ENCODE measurements at regions not wholly inside any gene's neighbourhood (a gene's known extent, or its start where the extent isn't known, plus 50 kb on each side); places are given as distances from the start of the nearest gene placed in this dataset.

GRCh38 chr1:108028841-108029388 is 63.9 kb upstream of the VAV3 start:
- WGBS, 2 experiments (ENCODE audit: extremely low coverage in 1 of 2, insufficient coverage in 1 of 2, insufficient read length in 1 of 2, insufficient replicate concordance in 2 of 2, low coverage in 1 of 2, low lambda C conversion rate in 2 of 2, missing lambda C conversion rate in 1 of 2) = 95% methylated on average over 1 of the region's 1 CpG; no CpG with 5 or more reads in 1 of the 2 experiments
- no peak overlapping the region for H3K56ac ChIP-seq (replicated peaks; ENCODE audit: insufficient read length, low read depth, low read length)
- no peaks in the 10 kb centered on the region for H3K79me1 ChIP-seq (ENCODE audit: low read depth, low read length)
- H3K23me2 ChIP-seq (ENCODE audit: low read depth, low read length) = no peaks in the 10 kb centered on the region
- H2AFZ ChIP-seq (ENCODE audit: low read length) = no peak overlapping the region
- H3K18ac ChIP-seq (ENCODE audit: extremely low read depth, low read length) = no peak overlapping the region
- no peak overlapping the region for H3K14ac ChIP-seq (ENCODE audit: insufficient read length)
- CTCF ChIA-PET (ENCODE audit: partially characterized antibody) = interaction anchor here (1.6 to 1.9 kb wide), 2 partner anchors 11 to 247 kb away, joined by 4 to 6 read pairs; no protein-coding TSS in a partner anchor
- FAIRE-seq = no peak
- no peaks in the 10 kb centered on the region for H3K36me3 ChIP-seq (ENCODE audit: control insufficient read depth in 2 of 4, insufficient read depth in 4 of 4, low read length in 3 of 4)
- no peak overlapping the region for H2BK15ac ChIP-seq (ENCODE audit: low read length)
- H2BK120ac ChIP-seq (replicated peaks; ENCODE audit: low read depth, low read length) = no peak overlapping the region
- no peak overlapping the region for H3K23ac ChIP-seq (ENCODE audit: insufficient read length)
- H2BK12ac ChIP-seq (ENCODE audit: low read depth, low read length) = no peak overlapping the region
- no peak overlapping the region for H3K4me3 ChIP-seq (ENCODE audit: extremely low read depth in 1 of 4, insufficient read depth in 2 of 4, low read depth in 3 of 4, low read length in 4 of 4)
- H3K27me3 ChIP-seq (replicated peaks in 1 of 4; ENCODE audit: control insufficient read depth in 3 of 4, extremely low read depth in 1 of 4, insufficient read depth in 3 of 4, low read length in 3 of 4) = no peaks in the 10 kb centered on the region; a peak in 1 of 7 replicates
- no peaks in the 10 kb centered on the region for H3K79me2 ChIP-seq (ENCODE audit: control insufficient read depth in 1 of 2, insufficient read depth in 2 of 2, low read length in 2 of 2)
- H4K8ac ChIP-seq (ENCODE audit: extremely low read depth, insufficient read depth, low read length) = no peak overlapping the region
- H2BK20ac ChIP-seq (ENCODE audit: low read length) = no peak overlapping the region
- no peak overlapping the region for H4K91ac ChIP-seq (replicated peaks; ENCODE audit: insufficient read length, low read length)
- no peak overlapping the region for H3K9ac ChIP-seq (replicated peaks in 1 of 4; ENCODE audit: extremely low read depth in 1 of 4, low read depth in 3 of 4, low read length in 3 of 4)
- H2AK5ac ChIP-seq (ENCODE audit: low read depth, low read length) = no peak overlapping the region
- no peak for DNase-seq (ENCODE audit: low read depth in 1 of 2, low spot score in 2 of 2)
- no peak overlapping the region for H3K27ac ChIP-seq (ENCODE audit: low read depth, low read length)
- no peaks in the 10 kb centered on the region for H3K9me3 ChIP-seq (ENCODE audit: insufficient read depth in 2 of 2, low read depth in 1 of 2, low read length in 1 of 2)
- no peak overlapping the region for H3K4ac ChIP-seq (replicated peaks; ENCODE audit: insufficient read length, low read depth, low read length)
- no peak overlapping the region for H4K5ac ChIP-seq (ENCODE audit: insufficient read length, low read depth, low read length)
- no peak overlapping the region for H2BK5ac ChIP-seq (ENCODE audit: low read depth, low read length)
- no peaks in the 10 kb centered on the region for H3K4me1 ChIP-seq (replicated peaks in 1 of 4; ENCODE audit: control insufficient read depth in 3 of 4, insufficient read depth in 4 of 4, low read length in 3 of 4)
- H4K20me1 ChIP-seq (replicated peaks in 1 of 2; ENCODE audit: control insufficient read depth in 1 of 2, insufficient read depth in 2 of 2, low read length in 2 of 2) = no peaks in the 10 kb centered on the region
- POLR2A ChIA-PET (ENCODE audit: partially characterized antibody) = interaction anchor here (0.8 kb wide), 1 partner anchor 15 kb away, joined by 3 read pairs; no protein-coding TSS in a partner anchor
- no peak overlapping the region for H3K4me2 ChIP-seq (ENCODE audit: insufficient read depth in 1 of 2, low read depth in 2 of 2, low read length in 2 of 2)
- TF ChIP-seq CBX5 (IDR thresholded peaks at IDR 0.05; ENCODE audit: low read depth, low read length) = no peak
- no peak for TF ChIP-seq KDM1A (IDR thresholded peaks at IDR 0.05; ENCODE audit: borderline replicate concordance, low read length)
- TF ChIP-seq ASH2L (IDR thresholded peaks at IDR 0.05; ENCODE audit: low read length) = no peak
- TF ChIP-seq FOSL1 (IDR thresholded peaks at IDR 0.05; ENCODE audit: insufficient read depth, low read depth, low read length) = no peak
- TF ChIP-seq SIRT6 (IDR thresholded peaks at IDR 0.05; ENCODE audit: low read length) = no peak
- TF ChIP-seq SP2 (IDR thresholded peaks at IDR 0.05; ENCODE audit: low read length) = no peak
- TF ChIP-seq BRCA1 (IDR thresholded peaks at IDR 0.05; ENCODE audit: low read depth, low read length) = no peak
- no peak for TF ChIP-seq HDAC2 (IDR thresholded peaks at IDR 0.05; ENCODE audit: borderline replicate concordance in 1 of 2, low read depth in 2 of 2, low read length in 2 of 2)
- TF ChIP-seq E2F6 (IDR thresholded peaks at IDR 0.05) = no peak
- no peak for TF ChIP-seq PHF8 (conservative IDR thresholded peaks at IDR 0.05; ENCODE audit: low read depth, low read length)
- TF ChIP-seq ZNF274 (IDR thresholded peaks at IDR 0.05; ENCODE audit: borderline replicate concordance, extremely low read depth, low read length) = no peak
- TF ChIP-seq JUN (IDR thresholded peaks at IDR 0.05; ENCODE audit: low read depth, low read length) = no peak
- no peak for TF ChIP-seq KDM4A (IDR thresholded peaks at IDR 0.05; ENCODE audit: low read depth, low read length, severe bottlenecking)
